Stomach (tissue), 4 donors: ENCODE measurements at regions not wholly inside any gene's neighbourhood (a gene's known extent, or its start where the extent isn't known, plus 50 kb on each side); places are given as distances from the start of the nearest gene placed in this dataset.

ENCODE experiments used
- EP300 ChIP-seq: sonication (generic); formaldehyde crosslinking; IDR thresholded peaks from one replicate; pipeline ENCODE4 v1.6.1; 2017; ENCODE audit warnings: antibody characterized with exemption
- POLR2A ChIP-seq, 4 donors: fragments of 450-650 bp; IDR thresholded peaks; one replicate each; pipeline ENCODE4 v1.6.1; 2016; ENCODE audit warnings: antibody characterized with exemption in 4 of 4, control low read depth in 2 of 4, mild to moderate bottlenecking in 1 of 4, moderate library complexity in 1 of 4
- POLR2AphosphoS5 ChIP-seq, 3 donors: sonication (generic); formaldehyde crosslinking; IDR thresholded peaks; one replicate each; pipeline ENCODE4 v1.6.1; 2016; ENCODE audit warnings: antibody characterized with exemption in 3 of 3
- TF ChIP-seq, protein P1 (sequence below), 7 experiments: fragments of 450-650 bp in 4 of 7; fragments of 200-600 bp in 3 of 7; sonication (generic) in 3 of 7; IDR thresholded peaks; one replicate each; pipeline ENCODE4 v1.5.1; 2016 to 2019; ENCODE audit warnings: antibody characterized with exemption in 7 of 7, control low read depth in 2 of 7, mild to moderate bottlenecking in 1 of 7

DNA sequence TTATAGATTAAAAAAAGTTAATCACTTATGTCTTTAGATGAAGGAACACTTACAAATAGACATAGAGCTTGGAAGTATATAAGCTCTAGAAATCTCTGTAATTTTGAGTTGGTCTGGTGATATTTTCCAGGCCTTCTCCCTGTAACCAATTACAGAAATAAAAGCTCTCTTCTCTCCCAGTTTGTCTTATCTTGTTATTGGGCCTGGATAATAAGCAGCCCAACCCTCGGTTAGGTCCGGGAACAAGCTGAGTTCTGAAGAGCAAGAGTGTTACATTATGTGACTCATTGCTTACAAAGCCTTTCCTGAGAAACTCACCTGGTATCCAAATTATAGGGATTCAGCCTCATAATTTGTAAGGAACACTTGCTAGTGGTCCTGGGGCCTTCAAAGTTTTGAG lies 1146.2 kb downstream of the CDH9 start:
- TF ChIP-seq, protein P1, sequence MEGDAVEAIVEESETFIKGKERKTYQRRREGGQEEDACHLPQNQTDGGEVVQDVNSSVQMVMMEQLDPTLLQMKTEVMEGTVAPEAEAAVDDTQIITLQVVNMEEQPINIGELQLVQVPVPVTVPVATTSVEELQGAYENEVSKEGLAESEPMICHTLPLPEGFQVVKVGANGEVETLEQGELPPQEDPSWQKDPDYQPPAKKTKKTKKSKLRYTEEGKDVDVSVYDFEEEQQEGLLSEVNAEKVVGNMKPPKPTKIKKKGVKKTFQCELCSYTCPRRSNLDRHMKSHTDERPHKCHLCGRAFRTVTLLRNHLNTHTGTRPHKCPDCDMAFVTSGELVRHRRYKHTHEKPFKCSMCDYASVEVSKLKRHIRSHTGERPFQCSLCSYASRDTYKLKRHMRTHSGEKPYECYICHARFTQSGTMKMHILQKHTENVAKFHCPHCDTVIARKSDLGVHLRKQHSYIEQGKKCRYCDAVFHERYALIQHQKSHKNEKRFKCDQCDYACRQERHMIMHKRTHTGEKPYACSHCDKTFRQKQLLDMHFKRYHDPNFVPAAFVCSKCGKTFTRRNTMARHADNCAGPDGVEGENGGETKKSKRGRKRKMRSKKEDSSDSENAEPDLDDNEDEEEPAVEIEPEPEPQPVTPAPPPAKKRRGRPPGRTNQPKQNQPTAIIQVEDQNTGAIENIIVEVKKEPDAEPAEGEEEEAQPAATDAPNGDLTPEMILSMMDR (IDR thresholded peaks at IDR 0.05), result no peak
- TF ChIP-seq POLR2AphosphoS5 (IDR thresholded peaks at IDR 0.05) (no peak), POLR2A (IDR thresholded peaks at IDR 0.05) (no peak), EP300 (no peak)
